ENCODE measurements at regions not wholly inside any gene's neighbourhood (a gene's known extent, or its start where the extent isn't known, plus 50 kb on each side); places are given as distances from the start of the nearest gene placed in this dataset.

DNA sequence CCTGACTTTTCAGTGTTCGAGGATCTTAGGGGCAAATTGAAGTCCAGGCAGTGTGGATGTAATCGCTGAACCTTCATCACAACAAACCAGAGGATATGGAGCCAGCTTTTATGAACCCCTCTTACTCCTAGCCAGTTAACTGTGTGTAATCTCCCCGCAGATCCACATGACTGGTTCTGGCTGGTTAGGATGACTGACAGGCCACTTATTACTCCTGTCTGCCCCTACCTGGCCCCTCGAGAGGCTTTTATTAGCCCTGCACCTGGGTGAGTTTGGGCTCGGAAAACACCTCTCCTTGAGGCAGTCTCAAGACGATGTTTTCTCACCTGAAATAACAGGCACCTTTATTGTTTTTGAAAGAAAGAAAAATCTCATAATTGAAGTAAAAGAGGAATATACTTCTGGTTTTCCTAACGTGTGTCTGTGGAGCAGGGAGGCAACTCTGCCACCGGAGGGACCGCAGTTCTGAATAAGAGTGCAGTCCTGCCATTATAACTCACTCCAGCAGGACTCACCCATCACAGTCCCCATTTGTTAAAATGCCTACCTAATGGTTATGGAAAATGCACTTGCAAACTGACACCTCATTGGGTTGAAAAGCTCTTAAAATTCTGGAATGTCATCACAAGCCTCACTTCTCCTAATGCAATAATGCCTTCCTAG lies 291.9 kb upstream of the N4BP1 start:
- DNase-seq (ENCODE audit: low read depth in 2 of 2), result no peak

DNA sequence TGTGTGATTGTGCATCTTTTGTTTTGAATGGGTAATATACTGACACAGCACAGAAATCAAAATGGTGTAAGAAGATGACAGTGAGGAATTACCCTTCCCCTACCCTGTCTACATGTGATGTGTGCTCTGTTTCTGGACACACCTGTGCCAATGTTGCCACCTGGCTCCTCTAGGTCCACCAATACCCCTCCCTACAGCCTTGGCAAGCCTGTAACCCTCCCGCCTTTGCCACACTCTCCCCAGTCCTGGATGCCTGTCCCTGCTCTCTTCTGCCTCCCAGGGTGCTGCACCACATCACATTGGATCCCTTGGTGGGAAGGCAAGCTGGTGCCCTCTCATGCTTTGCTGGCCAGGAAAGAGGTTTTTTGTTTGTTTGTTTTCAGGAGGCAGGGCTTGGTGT lies 289.5 kb upstream of the N4BP1 start:
- DNase-seq (ENCODE audit: low read depth in 2 of 2), result no peak

DNA sequence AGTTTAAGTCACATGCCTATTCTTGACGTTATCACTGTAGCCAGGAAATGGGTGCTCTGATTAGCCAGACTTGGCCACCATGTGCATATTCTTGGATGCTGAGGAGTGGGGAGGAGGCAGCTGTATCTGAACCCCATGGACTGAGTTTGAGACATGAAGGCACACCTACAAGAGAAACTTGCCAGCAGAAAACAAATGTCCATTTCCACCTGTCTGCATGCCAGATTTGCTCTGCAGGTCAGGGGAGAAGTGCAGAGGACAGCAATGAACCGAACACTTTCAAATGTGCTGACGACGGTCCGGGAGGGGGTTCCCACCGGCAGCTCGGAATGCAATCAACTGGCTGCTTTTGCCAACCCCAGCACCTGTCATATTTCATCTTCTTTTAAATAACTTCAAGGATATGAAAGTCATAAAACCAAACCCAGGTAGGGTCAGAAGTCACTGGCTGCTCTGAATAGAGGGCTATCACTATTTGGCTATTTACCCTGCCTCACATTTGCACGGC lies 287.8 kb upstream of the N4BP1 start:
- no peak for DNase-seq (ENCODE audit: low read depth in 2 of 2)

GRCh38 chr16:48895142-48895541 lies 285.2 kb upstream of the N4BP1 start:
- no peak for DNase-seq (ENCODE audit: low read depth in 2 of 2)

DNA sequence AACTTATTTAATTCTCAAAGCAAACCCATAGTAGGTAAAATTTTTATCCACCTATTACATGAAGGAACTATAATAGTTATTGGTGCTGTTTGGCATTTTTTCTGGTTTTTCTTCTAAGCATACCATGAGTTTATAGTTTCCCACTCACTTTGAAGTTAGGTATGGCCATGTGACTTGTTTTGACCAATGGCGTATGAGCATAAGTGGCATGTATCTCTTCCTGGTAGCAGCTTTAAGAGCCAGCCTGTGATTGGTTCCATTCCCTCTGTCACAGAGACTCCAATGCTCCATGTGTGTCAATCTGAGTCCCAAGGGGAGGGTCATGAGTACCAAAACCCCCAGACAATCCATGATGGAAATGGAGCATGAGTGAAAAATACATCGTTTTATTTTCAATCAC lies 282.9 kb upstream of the N4BP1 start:
- no peak for DNase-seq (ENCODE audit: low read depth in 2 of 2)

- no peak for DNase-seq (ENCODE audit: low read depth in 2 of 2)
Measured at GRCh38 chr16:48887646-48888210, 277.7 kb upstream of the N4BP1 start.

GRCh38 chr16:48885471-48885870 lies 275.5 kb upstream of the N4BP1 start:
- DNase-seq (ENCODE audit: low read depth in 2 of 2), result no peak

DNA sequence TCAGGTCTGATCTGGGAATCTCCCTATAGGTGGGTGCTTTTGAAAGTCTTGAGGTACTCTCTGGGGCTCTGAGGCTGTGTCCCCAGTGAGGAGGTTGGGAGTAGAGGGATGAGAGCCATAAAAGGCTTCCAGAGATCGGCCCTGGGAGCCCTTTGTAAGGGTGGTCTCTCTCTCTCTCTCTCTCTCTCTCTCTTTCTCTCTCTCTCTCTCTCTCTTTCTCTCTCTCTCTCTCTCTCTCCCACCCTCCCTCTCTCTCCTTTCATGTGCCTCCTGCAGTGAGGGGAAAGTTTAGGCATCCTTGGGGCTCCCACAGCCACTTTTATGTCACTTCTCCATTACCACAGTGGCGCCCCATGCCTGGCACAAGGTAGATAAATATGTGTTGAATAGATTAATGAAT lies 271.3 kb upstream of the N4BP1 start:
- no peak for DNase-seq (ENCODE audit: low read depth in 2 of 2)

DNA sequence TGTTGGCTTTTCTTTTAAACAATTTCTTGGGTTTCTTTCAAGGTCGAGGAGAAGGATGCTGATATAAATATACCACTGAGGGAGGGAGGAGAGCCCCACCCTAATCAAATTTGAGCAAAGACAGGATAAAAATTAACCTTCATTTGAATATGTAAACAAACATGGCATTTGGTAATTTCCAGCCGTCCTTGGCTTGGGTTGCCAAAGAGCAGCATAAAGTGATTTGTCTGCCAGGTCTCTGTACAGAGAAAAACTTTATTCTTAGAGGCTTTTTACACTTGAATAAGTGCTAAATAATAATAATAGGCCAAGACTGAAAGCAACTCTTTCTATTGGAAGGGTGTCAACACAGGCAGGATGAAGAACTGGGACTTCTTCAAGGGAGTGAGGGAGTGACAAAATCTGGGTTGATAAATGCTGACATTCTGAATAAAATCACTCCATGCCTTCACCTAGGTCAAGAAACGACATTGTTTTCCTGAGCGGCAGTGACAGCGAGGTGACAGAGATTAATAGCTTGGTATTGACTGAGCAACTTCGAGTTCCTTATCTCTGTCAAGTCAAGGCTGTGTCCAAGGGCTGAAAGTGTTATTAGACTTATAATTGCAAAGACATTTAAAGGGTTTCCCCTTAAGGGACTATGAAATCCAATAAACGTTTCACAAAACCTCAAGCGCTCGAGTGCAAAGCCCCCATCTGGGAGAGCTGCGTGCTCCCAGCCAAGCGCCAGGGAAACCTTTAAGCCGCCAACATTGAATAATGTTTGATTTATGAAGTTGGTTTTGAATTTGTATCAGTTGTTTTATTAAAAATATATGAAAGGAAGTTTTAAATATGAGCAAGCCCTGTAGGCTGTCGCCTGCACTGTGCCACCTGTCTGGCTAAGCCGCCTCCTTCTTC lies 269.5 kb upstream of the N4BP1 start:
- no peak for DNase-seq (ENCODE audit: low read depth in 2 of 2)

GRCh38 chr16:48877946-48878345 lies 268.0 kb upstream of the N4BP1 start:
- DNase-seq (ENCODE audit: low read depth in 2 of 2), result no peak

DNA sequence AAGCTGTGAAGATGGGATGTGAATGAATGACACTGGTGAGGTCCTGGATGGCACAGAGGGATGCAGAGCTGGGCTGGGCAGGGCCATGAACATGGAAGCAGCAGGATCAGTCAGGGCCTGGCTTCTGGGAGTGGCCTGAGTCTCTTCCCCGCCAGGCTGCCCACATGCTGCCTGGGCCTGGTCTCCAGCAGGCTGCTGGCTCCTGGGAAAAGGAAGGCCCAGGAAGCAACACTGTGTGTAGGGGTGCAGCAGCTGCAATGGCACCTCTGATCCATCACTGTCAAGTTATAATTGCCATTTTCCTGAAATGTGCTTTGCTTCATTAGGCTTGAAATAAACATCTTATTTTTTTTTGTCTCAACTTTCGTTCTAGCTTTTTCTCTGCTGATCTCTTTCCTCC lies 260.2 kb upstream of the N4BP1 start:
- no peak for DNase-seq (ENCODE audit: low read depth in 2 of 2)

- DNase-seq (ENCODE audit: low read depth in 2 of 2), result no peak
Measured at GRCh38 chr16:48865520-48865919, 255.5 kb upstream of the N4BP1 start.

DNA sequence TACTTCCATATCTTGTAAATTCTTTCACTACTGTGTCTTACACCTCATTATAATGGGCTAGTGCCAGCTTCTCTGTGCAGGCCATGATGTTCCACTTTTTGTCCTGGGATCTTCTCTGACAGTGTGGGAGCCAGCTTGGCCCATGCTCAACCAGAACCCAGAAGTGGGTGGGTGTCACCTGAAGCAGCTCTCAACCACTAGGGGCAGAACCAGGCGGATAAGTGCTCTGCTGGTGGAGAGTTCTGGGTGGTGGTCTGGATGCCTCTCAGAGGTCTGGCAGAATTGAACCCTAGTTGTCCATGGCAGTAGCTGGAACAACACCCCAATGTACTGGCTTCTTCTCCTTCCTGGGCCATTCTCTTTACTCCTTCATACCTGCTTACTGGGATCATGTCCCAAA lies 254.1 kb upstream of the N4BP1 start:
- DNase-seq (ENCODE audit: low read depth in 2 of 2), result no peak

GRCh38 chr16:48862087-48862532 lies 252.1 kb upstream of the N4BP1 start:
- no peak for DNase-seq (ENCODE audit: low read depth in 2 of 2)

- no peak for DNase-seq (ENCODE audit: low read depth in 2 of 2)
Measured at GRCh38 chr16:48860341-48860740, 250.4 kb upstream of the N4BP1 start.

DNA sequence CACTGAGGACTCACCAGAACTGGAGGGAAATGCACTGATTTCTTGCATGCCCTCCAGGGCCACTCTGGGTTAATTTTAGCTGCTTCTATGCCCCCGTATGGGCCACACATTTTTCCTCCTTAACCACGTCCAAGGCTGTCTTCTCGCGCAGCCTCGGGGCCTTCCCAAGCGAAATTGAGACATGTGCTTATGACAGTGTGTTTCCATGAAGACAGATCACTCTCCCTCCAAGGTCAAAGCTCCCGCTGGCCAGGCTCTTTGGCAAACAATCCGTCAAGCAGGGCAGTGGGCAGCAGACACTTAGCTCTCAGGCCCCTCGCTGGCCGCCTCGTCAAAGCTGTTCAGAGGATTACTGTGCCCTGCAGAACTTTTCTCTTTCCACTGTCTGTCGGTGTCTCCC lies 243.0 kb upstream of the N4BP1 start:
- DNase-seq (ENCODE audit: low read depth in 2 of 2), result no peak

DNA sequence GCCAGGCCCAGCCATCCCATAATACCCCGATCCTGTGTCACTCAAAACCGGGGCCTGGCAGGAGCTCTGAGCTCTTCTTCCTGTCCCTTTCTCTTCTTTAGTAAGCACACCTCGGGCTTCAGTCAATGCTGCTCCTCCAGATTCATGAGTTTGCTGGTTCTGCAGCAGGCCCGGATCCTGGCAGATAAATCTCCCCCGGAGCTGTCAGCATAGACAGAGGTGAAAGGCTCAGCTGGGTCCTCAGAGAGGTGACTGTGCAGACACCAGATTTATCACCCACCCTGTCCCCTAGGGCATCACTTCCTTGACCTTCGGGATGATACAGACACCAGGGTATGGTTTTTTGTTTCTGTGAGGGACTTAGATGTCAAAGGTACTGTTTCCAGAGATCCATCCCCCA lies 242.5 kb upstream of the N4BP1 start:
- DNase-seq (ENCODE audit: low read depth in 2 of 2), result no peak

GRCh38 chr16:48850097-48850770 lies 240.3 kb upstream of the N4BP1 start:
- DNase-seq (ENCODE audit: low read depth in 2 of 2), result no peak

- no peak for DNase-seq (ENCODE audit: low read depth in 2 of 2)
Measured at GRCh38 chr16:48846277-48846676, 236.3 kb upstream of the N4BP1 start.

GRCh38 chr16:48845261-48845660 lies 235.3 kb upstream of the N4BP1 start:
- no peak for DNase-seq (ENCODE audit: low read depth in 2 of 2)

DNA sequence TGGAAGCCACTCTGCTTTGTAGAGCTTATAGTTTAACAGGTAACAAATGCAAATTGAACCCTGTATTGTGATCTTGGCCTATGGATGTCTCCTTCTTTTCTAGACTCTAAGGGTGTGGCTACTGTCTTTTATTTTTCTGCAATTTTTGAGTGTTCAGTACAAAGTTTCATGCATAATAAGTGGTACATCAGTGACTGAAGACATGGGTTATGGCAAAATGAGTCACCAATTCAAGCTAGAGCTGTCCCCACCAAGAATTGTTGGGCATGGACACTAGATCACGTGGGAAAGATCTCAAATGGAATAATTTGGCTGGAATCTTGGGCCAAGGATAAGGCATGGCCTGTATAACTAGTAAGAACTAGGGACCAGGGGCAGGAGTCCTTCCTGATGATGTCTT lies 228.4 kb upstream of the N4BP1 start:
- DNase-seq (ENCODE audit: low read depth in 2 of 2), result no peak

DNA sequence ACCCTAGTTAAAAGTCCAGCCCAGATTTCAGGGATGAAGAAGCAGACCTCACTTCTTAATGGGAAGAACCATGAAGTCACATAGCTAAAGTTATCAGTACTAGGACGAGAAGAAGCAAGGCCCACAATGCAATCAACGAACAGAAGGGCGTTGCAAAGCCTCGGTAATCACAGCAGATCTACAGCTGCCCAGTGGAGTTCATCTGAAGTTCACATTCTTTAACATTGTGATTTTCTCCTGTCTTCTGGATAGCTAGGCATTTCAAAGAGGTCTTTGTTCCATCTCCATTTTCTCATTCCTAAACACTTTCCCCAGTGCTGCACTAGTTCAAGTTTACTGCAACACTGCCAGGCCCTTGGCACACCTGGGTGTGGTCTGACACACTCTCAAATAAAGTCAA lies 226.7 kb upstream of the N4BP1 start:
- no peak for DNase-seq (ENCODE audit: low read depth in 2 of 2)
